ENCODE measurements at regions not wholly inside any gene's neighbourhood (a gene's known extent, or its start where the extent isn't known, plus 50 kb on each side); places are given as distances from the start of the nearest gene placed in this dataset.

GRCh38 chr9:12464400-12464799 lies 228.8 kb upstream of the TYRP1 start:
- TF ChIP-seq GATA3 (IDR thresholded peaks at IDR 0.05; ENCODE audit: low read depth, low read length) = no peak
- TF ChIP-seq GATA2 (IDR thresholded peaks at IDR 0.05; ENCODE audit: low read depth, low read length) = no peak
